ENCODE measurements at regions not wholly inside any gene's neighbourhood (a gene's known extent, or its start where the extent isn't known, plus 50 kb on each side); places are given as distances from the start of the nearest gene placed in this dataset.

DNA sequence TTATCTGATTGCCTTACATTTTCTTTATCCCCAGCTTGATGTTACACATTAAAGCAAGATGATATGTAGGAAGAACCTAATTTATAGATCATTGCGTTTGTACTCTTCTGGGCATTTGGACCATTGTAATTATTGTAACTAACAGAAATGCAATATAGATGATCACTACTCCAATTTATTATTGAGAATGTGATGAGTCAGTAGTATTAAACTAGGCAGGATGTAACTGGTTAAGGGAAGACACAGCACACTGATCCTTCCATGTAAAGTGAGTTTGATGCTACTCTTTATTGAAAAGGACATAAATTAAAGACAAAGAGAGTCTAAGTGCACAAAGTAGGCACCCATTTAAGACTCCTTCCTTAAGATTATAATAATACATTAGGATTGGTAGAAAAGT lies 223.8 kb downstream of the KIF2B start:
- no peaks in the 10 kb centered on the region for H3K27me3 ChIP-seq (ENCODE audit: control insufficient read depth, insufficient read depth, low read length)
- no peaks in the 10 kb centered on the region for H3K4me1 ChIP-seq (ENCODE audit: control insufficient read depth, insufficient read depth, low read length)
- no peak overlapping the region for H3K4me3 ChIP-seq (ENCODE audit: low read depth, low read length)
- H3K9me3 ChIP-seq (ENCODE audit: control insufficient read depth, insufficient read depth, low read length) = peaks cover 10% of the 10 kb centered on the region
- H3K36me3 ChIP-seq (ENCODE audit: control insufficient read depth, insufficient read depth, low read length) = no peaks in the 10 kb centered on the region
- DNase-seq (ENCODE audit: low read depth in 4 of 6, low spot score in 6 of 6) = no peak
- no CpG with 5 or more reads among the region's 1 CpG for WGBS (ENCODE audit: insufficient coverage)
- H3K27ac ChIP-seq (ENCODE audit: low read depth, low read length) = no peak overlapping the region

DNA sequence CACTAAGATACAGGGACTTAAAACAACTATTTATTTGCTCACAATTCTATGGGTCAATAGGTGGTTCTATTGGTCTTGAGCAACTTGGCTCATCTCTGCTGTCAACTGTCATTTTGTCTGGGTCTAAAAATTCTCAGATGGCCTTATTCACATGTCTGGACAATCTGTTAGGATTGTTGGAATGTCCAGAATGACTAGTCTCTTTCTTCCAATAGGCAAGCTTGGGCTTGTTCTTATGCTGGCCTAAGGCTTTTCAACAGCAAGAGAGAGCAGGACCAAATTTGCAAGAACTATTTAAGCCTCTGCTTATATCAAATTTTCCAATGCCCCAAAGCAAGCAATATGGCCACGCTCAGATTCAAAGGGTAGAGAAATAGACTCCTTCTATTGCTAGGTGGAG lies 240.9 kb downstream of the KIF2B start:
- Histone ChIP-seq H3K9me3 (ENCODE audit: control insufficient read depth, insufficient read depth, low read length) (no peaks in the 10 kb centered on the region), H3K36me3 (ENCODE audit: control insufficient read depth, insufficient read depth, low read length) (no peaks in the 10 kb centered on the region), H3K27me3 (ENCODE audit: control insufficient read depth, insufficient read depth, low read length) (no peaks in the 10 kb centered on the region), H3K4me1 (ENCODE audit: control insufficient read depth, insufficient read depth, low read length) (no peaks in the 10 kb centered on the region), H3K27ac (ENCODE audit: low read depth, low read length) (no peak overlapping the region), H3K4me3 (ENCODE audit: low read depth, low read length) (no peak overlapping the region)
- WGBS (ENCODE audit: insufficient coverage) = no CpG with 5 or more reads among the region's 1 CpG
- DNase-seq (ENCODE audit: low read depth in 4 of 6, low spot score in 6 of 6) = no peak

DNA sequence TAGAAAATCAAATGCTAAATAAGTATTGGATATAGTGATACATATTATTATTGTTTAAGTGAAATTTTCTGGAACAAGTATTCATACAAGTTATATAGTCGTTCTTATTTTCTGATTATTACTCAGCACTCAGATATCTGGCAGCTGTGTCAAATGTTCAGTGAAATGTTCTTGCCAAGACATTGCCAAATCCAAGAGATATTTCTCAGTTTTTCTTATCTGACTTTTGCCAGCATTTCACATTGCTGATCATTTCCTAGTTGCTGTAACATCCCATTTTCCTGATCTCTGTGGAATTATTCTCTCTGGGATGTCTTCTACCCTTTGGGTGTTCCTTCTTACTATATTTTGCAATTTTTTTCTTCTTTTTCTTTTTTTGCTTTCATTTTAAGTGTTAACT lies 262.3 kb downstream of the KIF2B start:
- DNase-seq (ENCODE audit: low read depth in 4 of 6, low spot score in 6 of 6) = no peak

DNA sequence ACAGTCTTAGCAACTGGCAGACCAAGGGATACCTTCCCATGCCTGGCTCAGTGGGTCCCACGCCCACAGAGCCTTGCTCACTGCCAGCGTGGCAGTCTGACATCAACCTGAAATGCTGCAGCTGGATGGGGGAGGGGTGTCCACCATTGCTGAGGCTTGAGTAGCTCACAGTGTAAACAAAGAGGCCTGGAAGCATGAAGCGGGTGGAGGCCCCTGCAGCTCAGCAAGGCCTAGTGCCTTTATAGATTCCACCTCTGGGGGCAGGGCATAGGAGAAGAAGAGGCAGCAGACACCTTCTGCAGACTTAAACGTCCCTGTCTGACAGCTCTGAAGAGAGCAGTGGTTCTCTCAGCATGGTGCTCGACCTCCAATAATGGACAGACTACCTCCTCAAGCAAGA lies 263.2 kb downstream of the KIF2B start:
- no peak for DNase-seq (ENCODE audit: low read depth in 4 of 6, low spot score in 6 of 6)
- H3K27ac ChIP-seq (ENCODE audit: low read depth, low read length) = no peak overlapping the region
- no peaks in the 10 kb centered on the region for H3K9me3 ChIP-seq (ENCODE audit: control insufficient read depth, insufficient read depth, low read length)
- 83% methylated on average over 3 of the region's 5 CpGs for WGBS (ENCODE audit: insufficient coverage)
- no peak overlapping the region for H3K4me3 ChIP-seq (ENCODE audit: low read depth, low read length)
- no peaks in the 10 kb centered on the region for H3K4me1 ChIP-seq (ENCODE audit: control insufficient read depth, insufficient read depth, low read length)
- no peaks in the 10 kb centered on the region for H3K27me3 ChIP-seq (ENCODE audit: control insufficient read depth, insufficient read depth, low read length)
- H3K36me3 ChIP-seq (ENCODE audit: control insufficient read depth, insufficient read depth, low read length) = no peaks in the 10 kb centered on the region

More for the DNA sequence above, 262.3 kb downstream of the KIF2B start:
- Histone ChIP-seq H3K4me1 (ENCODE audit: control insufficient read depth, insufficient read depth, low read length) (no peaks in the 10 kb centered on the region), H3K4me3 (ENCODE audit: low read depth, low read length) (no peak overlapping the region), H3K27ac (ENCODE audit: low read depth, low read length) (no peak overlapping the region), H3K27me3 (ENCODE audit: control insufficient read depth, insufficient read depth, low read length) (no peaks in the 10 kb centered on the region), H3K9me3 (ENCODE audit: control insufficient read depth, insufficient read depth, low read length) (no peaks in the 10 kb centered on the region), H3K36me3 (ENCODE audit: control insufficient read depth, insufficient read depth, low read length) (no peaks in the 10 kb centered on the region)
- WGBS (ENCODE audit: insufficient coverage) = no CpG with 5 or more reads among the region's 1 CpG

DNA sequence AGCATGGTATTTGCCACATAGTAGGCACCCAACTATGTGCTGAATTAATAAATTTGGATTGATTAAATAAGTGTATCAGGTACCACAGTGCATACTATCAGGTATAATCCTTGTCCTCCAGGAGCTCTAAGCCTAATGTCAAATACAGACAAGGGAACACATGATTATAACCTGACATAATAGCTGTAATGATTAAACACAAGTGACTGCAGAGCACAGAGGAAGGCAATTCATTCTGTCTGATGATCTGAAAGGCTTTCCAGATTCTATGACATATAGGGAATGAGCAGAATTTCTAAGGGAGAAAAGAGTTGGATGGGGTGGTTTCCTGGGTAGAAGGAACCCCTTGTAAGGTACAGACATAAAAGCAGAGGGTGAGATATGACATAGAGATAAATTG lies 273.5 kb downstream of the KIF2B start:
- H3K4me1 ChIP-seq (ENCODE audit: control insufficient read depth, insufficient read depth, low read length) = no peaks in the 10 kb centered on the region
- no peak overlapping the region for H3K27ac ChIP-seq (ENCODE audit: low read depth, low read length)
- peak in 1 of 6 donors; percentile 24 for DNase-seq (ENCODE audit: low read depth in 4 of 6, low spot score in 6 of 6)
- no peaks in the 10 kb centered on the region for H3K9me3 ChIP-seq (ENCODE audit: control insufficient read depth, insufficient read depth, low read length)
- no peaks in the 10 kb centered on the region for H3K36me3 ChIP-seq (ENCODE audit: control insufficient read depth, insufficient read depth, low read length)
- no peak overlapping the region for H3K4me3 ChIP-seq (ENCODE audit: low read depth, low read length)
- no peaks in the 10 kb centered on the region for H3K27me3 ChIP-seq (ENCODE audit: control insufficient read depth, insufficient read depth, low read length)

DNA sequence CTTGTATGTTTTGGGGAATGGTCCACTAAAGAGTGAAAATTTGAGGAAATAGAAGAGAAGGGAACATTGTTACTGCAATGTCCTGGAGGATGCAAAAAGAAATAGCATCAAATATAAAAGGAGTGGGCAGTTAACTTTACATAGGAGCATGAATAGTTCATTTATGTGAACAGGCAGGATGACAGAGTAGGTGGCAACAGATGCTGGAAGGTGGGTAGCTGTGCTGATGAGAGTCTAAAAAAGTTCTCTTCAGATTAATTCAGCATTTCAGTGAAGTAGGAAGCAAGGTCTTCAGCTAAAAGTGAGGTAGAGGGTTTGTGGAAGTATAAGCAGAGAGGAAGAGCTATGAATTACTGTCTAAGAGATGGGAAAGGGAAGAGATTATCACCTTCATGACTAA lies 276.5 kb downstream of the KIF2B start:
- no peak for DNase-seq (ENCODE audit: low read depth in 4 of 6, low spot score in 6 of 6)

DNA sequence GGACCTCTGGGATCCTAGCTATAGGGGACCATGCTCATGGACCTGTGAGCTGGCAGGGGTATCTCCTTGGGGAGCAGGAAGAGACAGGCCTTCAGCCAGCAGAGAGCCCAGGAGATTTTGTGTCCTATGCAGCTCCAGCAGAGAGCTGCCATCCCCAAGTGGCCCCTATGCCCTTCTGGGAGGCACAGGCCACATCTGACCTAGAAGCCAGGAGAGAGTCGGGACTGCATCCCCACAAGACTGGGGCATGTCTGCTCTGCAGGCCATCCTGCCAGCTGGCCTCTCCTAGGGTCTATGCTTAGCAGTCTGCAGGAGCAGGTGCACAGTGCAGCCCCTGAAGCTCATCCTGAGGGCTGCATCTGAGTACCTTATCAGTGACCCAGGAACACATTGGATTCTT lies 279.5 kb downstream of the KIF2B start:
- WGBS (ENCODE audit: insufficient coverage) = 71% methylated on average over 1 of the region's 1 CpG
- Histone ChIP-seq H3K27ac (ENCODE audit: low read depth, low read length) (no peak overlapping the region), H3K9me3 (ENCODE audit: control insufficient read depth, insufficient read depth, low read length) (peaks cover 2% of the 10 kb centered on the region), H3K36me3 (ENCODE audit: control insufficient read depth, insufficient read depth, low read length) (no peaks in the 10 kb centered on the region), H3K4me1 (ENCODE audit: control insufficient read depth, insufficient read depth, low read length) (no peaks in the 10 kb centered on the region), H3K4me3 (ENCODE audit: low read depth, low read length) (no peak overlapping the region), H3K27me3 (ENCODE audit: control insufficient read depth, insufficient read depth, low read length) (no peaks in the 10 kb centered on the region)
- no peak for DNase-seq (ENCODE audit: low read depth in 4 of 6, low spot score in 6 of 6)

More for the DNA sequence above, 276.5 kb downstream of the KIF2B start:
- Histone ChIP-seq H3K27ac (ENCODE audit: low read depth, low read length) (no peak overlapping the region), H3K36me3 (ENCODE audit: control insufficient read depth, insufficient read depth, low read length) (no peaks in the 10 kb centered on the region), H3K9me3 (ENCODE audit: control insufficient read depth, insufficient read depth, low read length) (peaks cover 2% of the 10 kb centered on the region), H3K4me3 (ENCODE audit: low read depth, low read length) (no peak overlapping the region), H3K4me1 (ENCODE audit: control insufficient read depth, insufficient read depth, low read length) (no peaks in the 10 kb centered on the region), H3K27me3 (ENCODE audit: control insufficient read depth, insufficient read depth, low read length) (no peaks in the 10 kb centered on the region)

DNA sequence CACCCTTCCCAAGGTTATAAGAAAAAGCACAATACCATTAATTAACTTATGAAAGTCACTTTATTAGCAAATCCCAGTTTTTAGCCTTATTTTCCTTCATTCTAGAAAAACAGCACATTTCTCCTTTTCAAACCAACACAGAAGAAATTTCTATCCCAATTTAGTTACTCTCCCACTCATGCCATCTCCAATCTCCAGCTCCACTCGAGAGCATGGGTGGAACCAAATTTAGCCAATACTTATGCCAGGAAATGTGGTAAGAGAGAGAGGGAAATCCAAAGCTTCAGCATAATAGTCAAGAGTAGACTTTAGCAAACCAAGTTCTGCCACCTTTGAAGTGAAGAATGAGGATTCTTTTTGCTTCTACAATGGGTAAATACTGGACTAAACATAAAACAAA lies 288.8 kb downstream of the KIF2B start:
- no peak for DNase-seq (ENCODE audit: low read depth in 4 of 6, low spot score in 6 of 6)
- no peaks in the 10 kb centered on the region for H3K4me1 ChIP-seq (ENCODE audit: control insufficient read depth, insufficient read depth, low read length)
- H3K27ac ChIP-seq (ENCODE audit: low read depth, low read length) = no peak overlapping the region
- no peak overlapping the region for H3K4me3 ChIP-seq (ENCODE audit: low read depth, low read length)
- no CpG with 5 or more reads among the region's 1 CpG for WGBS (ENCODE audit: insufficient coverage)
- H3K9me3 ChIP-seq (ENCODE audit: control insufficient read depth, insufficient read depth, low read length) = no peaks in the 10 kb centered on the region
- H3K36me3 ChIP-seq (ENCODE audit: control insufficient read depth, insufficient read depth, low read length) = no peaks in the 10 kb centered on the region
- H3K27me3 ChIP-seq (ENCODE audit: control insufficient read depth, insufficient read depth, low read length) = no peaks in the 10 kb centered on the region

DNA sequence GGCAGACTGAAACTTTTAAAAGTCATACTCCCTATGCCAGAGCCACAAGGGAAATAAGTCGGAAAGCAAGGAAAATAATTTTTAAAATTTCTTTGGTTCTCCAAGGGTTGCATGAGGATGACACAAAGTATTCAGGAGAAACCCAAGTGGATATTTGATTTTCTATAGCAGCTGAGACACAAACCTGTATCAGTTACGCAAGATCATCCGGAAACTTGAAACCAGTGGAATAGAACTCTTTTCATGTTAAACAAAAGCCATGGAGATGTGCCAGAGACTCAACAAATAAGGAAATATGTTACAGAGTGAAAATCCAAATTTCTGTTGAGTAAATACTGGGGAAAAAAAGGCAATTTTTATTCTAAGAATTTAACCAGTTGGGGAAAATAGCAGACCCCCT lies 294.7 kb downstream of the KIF2B start:
- H3K9me3 ChIP-seq (ENCODE audit: control insufficient read depth, insufficient read depth, low read length) = peaks cover 2% of the 10 kb centered on the region
- no peaks in the 10 kb centered on the region for H3K27me3 ChIP-seq (ENCODE audit: control insufficient read depth, insufficient read depth, low read length)
- WGBS (ENCODE audit: insufficient coverage) = no CpG with 5 or more reads among the region's 3 CpGs
- no peak for DNase-seq (ENCODE audit: low read depth in 4 of 6, low spot score in 6 of 6)
- no peak overlapping the region for H3K27ac ChIP-seq (ENCODE audit: low read depth, low read length)
- H3K36me3 ChIP-seq (ENCODE audit: control insufficient read depth, insufficient read depth, low read length) = no peaks in the 10 kb centered on the region
- H3K4me1 ChIP-seq (ENCODE audit: control insufficient read depth, insufficient read depth, low read length) = no peaks in the 10 kb centered on the region
- no peak overlapping the region for H3K4me3 ChIP-seq (ENCODE audit: low read depth, low read length)

DNA sequence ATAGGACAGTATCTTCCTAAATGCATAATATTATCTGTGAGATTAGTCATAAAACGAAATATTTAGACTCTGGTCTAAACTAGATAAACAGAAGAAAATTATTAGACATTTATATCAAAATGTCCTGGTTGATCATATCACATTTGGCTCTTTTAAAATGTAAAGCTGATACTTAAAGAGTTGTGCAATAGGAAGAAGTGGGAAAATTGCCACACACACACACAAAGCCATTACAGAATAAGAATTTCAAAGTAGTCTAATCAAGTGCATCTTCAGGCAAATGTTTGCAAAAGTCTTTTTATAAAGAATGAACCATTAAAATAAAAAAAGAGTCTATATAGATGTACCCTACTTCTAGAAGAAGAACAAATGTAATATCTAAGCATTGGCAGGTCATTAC lies 301.7 kb downstream of the KIF2B start:
- Histone ChIP-seq H3K4me3 (ENCODE audit: low read depth, low read length) (no peak overlapping the region), H3K9me3 (ENCODE audit: control insufficient read depth, insufficient read depth, low read length) (peaks cover 2% of the 10 kb centered on the region), H3K36me3 (ENCODE audit: control insufficient read depth, insufficient read depth, low read length) (no peaks in the 10 kb centered on the region), H3K27ac (ENCODE audit: low read depth, low read length) (no peak overlapping the region), H3K4me1 (ENCODE audit: control insufficient read depth, insufficient read depth, low read length) (no peaks in the 10 kb centered on the region), H3K27me3 (ENCODE audit: control insufficient read depth, insufficient read depth, low read length) (no peaks in the 10 kb centered on the region)
- WGBS (ENCODE audit: insufficient coverage) = no CpG with 5 or more reads among the region's 1 CpG
- no peak for DNase-seq (ENCODE audit: low read depth in 4 of 6, low spot score in 6 of 6)

DNA sequence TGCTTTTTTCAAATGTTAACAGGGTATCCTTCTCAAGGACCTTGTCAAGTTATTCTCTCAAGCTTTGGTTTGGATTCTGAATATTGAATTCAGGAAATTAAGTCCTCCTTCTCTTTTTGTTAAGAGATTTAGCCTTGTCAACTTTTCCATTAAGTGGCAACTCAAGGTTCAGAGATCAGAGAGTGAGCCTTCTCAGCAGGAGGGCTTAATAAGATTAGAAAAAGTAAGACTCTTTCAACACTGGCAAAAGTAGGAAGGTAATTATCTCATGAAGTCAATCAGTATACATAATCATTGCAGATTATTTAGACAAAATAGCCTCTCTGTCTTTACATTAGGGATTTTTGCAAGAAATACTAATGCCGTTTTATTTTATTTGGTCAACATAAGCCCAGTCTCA lies 330.7 kb downstream of the KIF2B start:
- Histone ChIP-seq H3K36me3 (ENCODE audit: control insufficient read depth, insufficient read depth, low read length) (no peaks in the 10 kb centered on the region), H3K27ac (ENCODE audit: low read depth, low read length) (no peak overlapping the region), H3K27me3 (ENCODE audit: control insufficient read depth, insufficient read depth, low read length) (no peaks in the 10 kb centered on the region), H3K4me3 (ENCODE audit: low read depth, low read length) (no peak overlapping the region), H3K4me1 (ENCODE audit: control insufficient read depth, insufficient read depth, low read length) (no peaks in the 10 kb centered on the region), H3K9me3 (ENCODE audit: control insufficient read depth, insufficient read depth, low read length) (no peaks in the 10 kb centered on the region)
- WGBS (ENCODE audit: insufficient coverage) = no CpG with 5 or more reads among the region's 1 CpG
- no peak for DNase-seq (ENCODE audit: low read depth in 4 of 6, low spot score in 6 of 6)
